ENCODE measurements at regions not wholly inside any gene's neighbourhood (a gene's known extent, or its start where the extent isn't known, plus 50 kb on each side); places are given as distances from the start of the nearest gene placed in this dataset.

GRCh38 chr1:222382171-222382570 lies 165.7 kb downstream of the HHIPL2 start:
- TF ChIP-seq CTCF (IDR thresholded peaks at IDR 0.05 in 2 of 3, conservative IDR thresholded peaks at IDR 0.05 in 1 of 3; ENCODE audit: borderline replicate concordance in 1 of 3, insufficient read depth in 1 of 3, low read depth in 2 of 3, low read length in 2 of 3): no peak
- TF ChIP-seq YY1 (IDR thresholded peaks at IDR 0.05; ENCODE audit: extremely low read depth, insufficient replicate concordance, low read depth, low read length): no peak
- no peak for TF ChIP-seq ZBTB33 (IDR thresholded peaks at IDR 0.05; ENCODE audit: extremely low read depth, insufficient replicate concordance, low read length)
- TF ChIP-seq EZH2 (IDR thresholded peaks at IDR 0.05): no peak
- no peak for TF ChIP-seq POLR2A (IDR thresholded peaks at IDR 0.05; ENCODE audit: borderline replicate concordance, extremely low read depth, insufficient read depth, insufficient read length)
- TF ChIP-seq MAX (IDR thresholded peaks at IDR 0.05): no peak
- TF ChIP-seq JUND (IDR thresholded peaks at IDR 0.05): no peak
- no peak for TF ChIP-seq CBX3 (IDR thresholded peaks at IDR 0.05; ENCODE audit: low read depth)
- no peak for TF ChIP-seq EZH2phosphoT487 (IDR thresholded peaks at IDR 0.05; ENCODE audit: borderline replicate concordance)

All from HCT116 (cell line).